Fibroblast of lung (primary cell): ENCODE measurements at regions not wholly inside any gene's neighbourhood (a gene's known extent, or its start where the extent isn't known, plus 50 kb on each side); places are given as distances from the start of the nearest gene placed in this dataset.

Source experiments
- DNase-seq, 2 donors: peaks; one replicate each; pipeline versions ENCODE4 v3.0.0 to v3.0.0-alpha.2; 2010; ENCODE audit warnings: low read depth in 2 of 2
- H2AFZ ChIP-seq: 2 replicates; pipeline ENCODE4 v1.5.1; 2012; ENCODE audit warnings: low read length, control low read depth, inconsistent platforms
- H3K27ac ChIP-seq: 2 replicates; pipeline ENCODE4 v1.5.1; 2011; ENCODE audit warnings: low read length, control low read depth; ENCODE audit not compliant: insufficient read depth
- H3K27me3 ChIP-seq: 2 replicates; pipeline ENCODE4 v1.5.1; 2011; ENCODE audit warnings: mild to moderate bottlenecking, low read length; ENCODE audit not compliant: control insufficient read depth, insufficient read depth
- H3K36me3 ChIP-seq: 2 replicates; pipeline ENCODE4 v1.5.1; 2011; ENCODE audit warnings: low read length; ENCODE audit not compliant: control insufficient read depth, insufficient read depth
- H3K4me1 ChIP-seq: 2 replicates; pipeline ENCODE4 v1.5.1; 2011; ENCODE audit warnings: low read length; ENCODE audit not compliant: control insufficient read depth, insufficient read depth; ENCODE audit errors: extremely low read depth
- H3K4me2 ChIP-seq: 2 replicates; pipeline ENCODE4 v1.5.1; 2011; ENCODE audit warnings: low read length, control low read depth; ENCODE audit not compliant: insufficient read depth; ENCODE audit errors: extremely low read depth
- H3K4me3 ChIP-seq, 4 experiments: fragments of 200-600 bp in 1 of 4; sonication (generic) in 1 of 4; replicated peaks in 1 of 4; 2 replicates each; pipeline ENCODE4 v1.5.1; 2011 to 2016; ENCODE audit warnings: low read length in 4 of 4, low read depth in 3 of 4, mild to moderate bottlenecking in 3 of 4, control low read depth in 2 of 4, inconsistent platforms in 1 of 4, mixed read lengths in 1 of 4; ENCODE audit not compliant: insufficient read depth in 1 of 4; ENCODE audit errors: control extremely low read depth in 1 of 4
- H3K79me2 ChIP-seq: 2 replicates; pipeline ENCODE4 v1.5.1; 2012; ENCODE audit warnings: mild to moderate bottlenecking, low read length, inconsistent platforms; ENCODE audit not compliant: control insufficient read depth, insufficient read depth
- H3K9ac ChIP-seq: 2 replicates; pipeline ENCODE4 v1.5.1; 2011; ENCODE audit warnings: mild to moderate bottlenecking, low read length, control low read depth; ENCODE audit not compliant: insufficient read depth
- H3K9me3 ChIP-seq: 2 replicates; pipeline ENCODE4 v1.5.1; 2012; ENCODE audit warnings: low read depth, low read length; ENCODE audit not compliant: control insufficient read depth, insufficient read depth
- H4K20me1 ChIP-seq: 2 replicates; pipeline ENCODE4 v1.5.1; 2011; ENCODE audit warnings: low read length; ENCODE audit not compliant: control insufficient read depth, insufficient read depth; ENCODE audit errors: extremely low read depth
- CTCF ChIP-seq, 2 donors: IDR thresholded peaks in 1 of 2; conservative IDR thresholded peaks in 1 of 2; 1 replicate in 1 of 2; 2 replicates in 1 of 2; pipeline ENCODE4 v1.5.1; 2011 to 2012; ENCODE audit warnings: low read length in 2 of 2, control low read depth in 1 of 2, inconsistent platforms in 1 of 2, low read depth in 1 of 2, mild to moderate bottlenecking in 1 of 2
- EZH2 ChIP-seq: IDR thresholded peaks from 2 replicates; pipeline ENCODE4 v1.5.1; 2012; ENCODE audit warnings: low read length, control low read depth, mild to moderate bottlenecking; ENCODE audit errors: missing control alignments

- DNase-seq, result peak in 1 of 2 donors; percentile 54
- no peak overlapping the region for H3K4me2 ChIP-seq
- H3K9ac ChIP-seq, result no peak overlapping the region
- H3K4me3 ChIP-seq, result no peak overlapping the region
- no peaks in the 10 kb centered on the region for H3K36me3 ChIP-seq
- H3K79me2 ChIP-seq, result no peaks in the 10 kb centered on the region
- no peaks in the 10 kb centered on the region for H4K20me1 ChIP-seq
- TF ChIP-seq CTCF (conservative IDR thresholded peaks at IDR 0.05 in 1 of 2, IDR thresholded peaks at IDR 0.05 in 1 of 2; ENCODE audit: low read depth in 1 of 2, low read length in 2 of 2), result no peak
- TF ChIP-seq EZH2, result no peak
- no peak overlapping the region for H2AFZ ChIP-seq
- no peaks in the 10 kb centered on the region for H3K9me3 ChIP-seq
- H3K27ac ChIP-seq, result no peak overlapping the region
- no peaks in the 10 kb centered on the region for H3K4me1 ChIP-seq
- no peaks in the 10 kb centered on the region for H3K27me3 ChIP-seq
Measured at GRCh38 chr9:119938871-119939270, 569.6 kb upstream of the BRINP1 start.

GRCh38 chr9:119934497-119934896, 565.3 kb upstream of the BRINP1 start:
- Histone ChIP-seq H3K27me3 (no peaks in the 10 kb centered on the region), H3K9ac (no peak overlapping the region), H4K20me1 (no peaks in the 10 kb centered on the region), H3K4me1 (no peaks in the 10 kb centered on the region), H3K4me2 (no peak overlapping the region), H3K79me2 (no peaks in the 10 kb centered on the region), H3K4me3 (no peak overlapping the region), H2AFZ (no peak overlapping the region), H3K36me3 (no peaks in the 10 kb centered on the region), H3K27ac (no peak overlapping the region), H3K9me3 (no peaks in the 10 kb centered on the region)
- DNase-seq, result no peak
- TF ChIP-seq CTCF (conservative IDR thresholded peaks at IDR 0.05 in 1 of 2, IDR thresholded peaks at IDR 0.05 in 1 of 2; ENCODE audit: low read depth in 1 of 2, low read length in 2 of 2) (no peak), EZH2 (no peak)

GRCh38 chr9:119933191-119933590, 564.0 kb upstream of the BRINP1 start:
- Histone ChIP-seq H3K27me3 (no peaks in the 10 kb centered on the region), H3K4me3 (no peak overlapping the region), H3K9ac (no peak overlapping the region), H3K27ac (no peak overlapping the region), H3K79me2 (no peaks in the 10 kb centered on the region), H2AFZ (no peak overlapping the region), H3K4me2 (no peak overlapping the region), H4K20me1 (no peaks in the 10 kb centered on the region), H3K9me3 (no peaks in the 10 kb centered on the region), H3K36me3 (no peaks in the 10 kb centered on the region), H3K4me1 (no peaks in the 10 kb centered on the region)
- TF ChIP-seq EZH2 (no peak), CTCF (conservative IDR thresholded peaks at IDR 0.05 in 1 of 2, IDR thresholded peaks at IDR 0.05 in 1 of 2; ENCODE audit: low read depth in 1 of 2, low read length in 2 of 2) (no peak)
- no peak for DNase-seq
